HepG2 (cell line): ENCODE measurements at regions not wholly inside any gene's neighbourhood (a gene's known extent, or its start where the extent isn't known, plus 50 kb on each side); places are given as distances from the start of the nearest gene placed in this dataset.

Experiments used
- ADNP ChIP-seq: sonication (generic); formaldehyde crosslinking; IDR thresholded peaks from 2 replicates; pipeline ENCODE4 v1.4.0; 2020; ENCODE audit warnings: missing genetic modification reagents
- HOXA9 ChIP-seq: sonication (generic); formaldehyde crosslinking; IDR thresholded peaks from 2 replicates; pipeline ENCODE4 v1.8.1; 2022; ENCODE audit warnings: missing genetic modification reagents, mild to moderate bottlenecking, moderate library complexity, borderline replicate concordance
- NFIC ChIP-seq: IDR thresholded peaks from 2 replicates; pipeline ENCODE4 v1.6.1; 2012; ENCODE audit warnings: mild to moderate bottlenecking, low read length, inconsistent platforms
- POLR2A ChIP-seq, 2 experiments: IDR thresholded peaks; 2 replicates each; pipeline ENCODE4 v1.6.1; 2011; ENCODE audit warnings: low read depth in 2 of 2, low read length in 2 of 2, mild to moderate bottlenecking in 1 of 2, moderate library complexity in 1 of 2; ENCODE audit not compliant: insufficient read depth in 1 of 2
- SNAPC2 ChIP-seq: sonication (generic); formaldehyde crosslinking; IDR thresholded peaks from 2 replicates; pipeline ENCODE4 v1.8.1; 2022; ENCODE audit warnings: mild to moderate bottlenecking, missing genetic modification reagents
- ZNF563 ChIP-seq: sonication (generic); formaldehyde crosslinking; IDR thresholded peaks from 2 replicates; pipeline ENCODE4 v1.8.0; 2022; ENCODE audit warnings: mild to moderate bottlenecking, moderate library complexity, missing genetic modification reagents
- TF ChIP-seq, protein P1 (sequence below): sonication (generic); formaldehyde crosslinking; IDR thresholded peaks from 2 replicates; pipeline ENCODE4 v1.5.0; 2020; ENCODE audit warnings: mild to moderate bottlenecking, missing genetic modification reagents, moderate library complexity
- TF ChIP-seq, protein P2 (sequence below): IDR thresholded peaks from 2 replicates; pipeline ENCODE4 v1.6.1; 2012; ENCODE audit warnings: inconsistent platforms
- TF ChIP-seq, protein P3 (sequence below): sonication (generic); formaldehyde crosslinking; IDR thresholded peaks from 2 replicates; pipeline ENCODE4 v1.9.0; 2022; ENCODE audit warnings: missing genetic modification reagents, mild to moderate bottlenecking, borderline replicate concordance
- TF ChIP-seq, protein P4 (sequence below): IDR thresholded peaks from 2 replicates; pipeline ENCODE4 v1.6.1; 2016

DNA sequence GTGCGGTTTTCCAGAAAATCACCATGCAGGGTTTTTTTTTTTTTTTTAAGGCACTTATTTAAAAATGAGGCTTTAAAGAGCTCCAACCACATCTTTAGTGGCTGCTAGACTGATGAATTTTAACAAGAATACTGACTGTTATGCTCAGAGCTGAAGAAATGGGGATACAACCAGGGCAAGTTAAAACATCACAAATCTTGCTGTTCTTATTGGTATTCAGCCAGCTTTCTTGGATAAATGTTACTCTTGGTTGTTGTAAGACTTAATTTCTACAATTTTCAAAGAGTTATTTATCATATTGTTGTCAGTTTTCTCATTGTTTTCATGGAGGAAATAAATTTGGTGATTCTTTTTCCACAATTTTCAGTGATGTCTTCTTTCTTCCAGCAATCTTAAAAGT lies 352.8 kb upstream of the FAM174A start:
- TF ChIP-seq, protein P1, sequence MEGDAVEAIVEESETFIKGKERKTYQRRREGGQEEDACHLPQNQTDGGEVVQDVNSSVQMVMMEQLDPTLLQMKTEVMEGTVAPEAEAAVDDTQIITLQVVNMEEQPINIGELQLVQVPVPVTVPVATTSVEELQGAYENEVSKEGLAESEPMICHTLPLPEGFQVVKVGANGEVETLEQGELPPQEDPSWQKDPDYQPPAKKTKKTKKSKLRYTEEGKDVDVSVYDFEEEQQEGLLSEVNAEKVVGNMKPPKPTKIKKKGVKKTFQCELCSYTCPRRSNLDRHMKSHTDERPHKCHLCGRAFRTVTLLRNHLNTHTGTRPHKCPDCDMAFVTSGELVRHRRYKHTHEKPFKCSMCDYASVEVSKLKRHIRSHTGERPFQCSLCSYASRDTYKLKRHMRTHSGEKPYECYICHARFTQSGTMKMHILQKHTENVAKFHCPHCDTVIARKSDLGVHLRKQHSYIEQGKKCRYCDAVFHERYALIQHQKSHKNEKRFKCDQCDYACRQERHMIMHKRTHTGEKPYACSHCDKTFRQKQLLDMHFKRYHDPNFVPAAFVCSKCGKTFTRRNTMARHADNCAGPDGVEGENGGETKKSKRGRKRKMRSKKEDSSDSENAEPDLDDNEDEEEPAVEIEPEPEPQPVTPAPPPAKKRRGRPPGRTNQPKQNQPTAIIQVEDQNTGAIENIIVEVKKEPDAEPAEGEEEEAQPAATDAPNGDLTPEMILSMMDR, result no peak
- TF ChIP-seq HOXA9 (CRISPR knock-in tag) (no peak), ZNF563 (CRISPR knock-in tag) (no peak), ADNP (CRISPR knock-in tag) (no peak), POLR2A (IDR thresholded peaks at IDR 0.05; ENCODE audit: insufficient read depth in 1 of 2, low read depth in 2 of 2, low read length in 2 of 2) (no peak), NFIC (no peak), SNAPC2 (CRISPR knock-in tag) (no peak)
- TF ChIP-seq, protein P2, sequence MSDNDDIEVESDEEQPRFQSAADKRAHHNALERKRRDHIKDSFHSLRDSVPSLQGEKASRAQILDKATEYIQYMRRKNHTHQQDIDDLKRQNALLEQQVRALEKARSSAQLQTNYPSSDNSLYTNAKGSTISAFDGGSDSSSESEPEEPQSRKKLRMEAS, result no peak
- TF ChIP-seq, protein P3, sequence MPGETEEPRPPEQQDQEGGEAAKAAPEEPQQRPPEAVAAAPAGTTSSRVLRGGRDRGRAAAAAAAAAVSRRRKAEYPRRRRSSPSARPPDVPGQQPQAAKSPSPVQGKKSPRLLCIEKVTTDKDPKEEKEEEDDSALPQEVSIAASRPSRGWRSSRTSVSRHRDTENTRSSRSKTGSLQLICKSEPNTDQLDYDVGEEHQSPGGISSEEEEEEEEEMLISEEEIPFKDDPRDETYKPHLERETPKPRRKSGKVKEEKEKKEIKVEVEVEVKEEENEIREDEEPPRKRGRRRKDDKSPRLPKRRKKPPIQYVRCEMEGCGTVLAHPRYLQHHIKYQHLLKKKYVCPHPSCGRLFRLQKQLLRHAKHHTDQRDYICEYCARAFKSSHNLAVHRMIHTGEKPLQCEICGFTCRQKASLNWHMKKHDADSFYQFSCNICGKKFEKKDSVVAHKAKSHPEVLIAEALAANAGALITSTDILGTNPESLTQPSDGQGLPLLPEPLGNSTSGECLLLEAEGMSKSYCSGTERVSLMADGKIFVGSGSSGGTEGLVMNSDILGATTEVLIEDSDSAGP (CRISPR knock-in tag), result no peak
- TF ChIP-seq, protein P4, sequence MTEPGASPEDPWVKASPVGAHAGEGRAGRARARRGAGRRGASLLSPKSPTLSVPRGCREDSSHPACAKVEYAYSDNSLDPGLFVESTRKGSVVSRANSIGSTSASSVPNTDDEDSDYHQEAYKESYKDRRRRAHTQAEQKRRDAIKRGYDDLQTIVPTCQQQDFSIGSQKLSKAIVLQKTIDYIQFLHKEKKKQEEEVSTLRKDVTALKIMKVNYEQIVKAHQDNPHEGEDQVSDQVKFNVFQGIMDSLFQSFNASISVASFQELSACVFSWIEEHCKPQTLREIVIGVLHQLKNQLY, result no peak
